AG10803 (cell line): ENCODE measurements at regions not wholly inside any gene's neighbourhood (a gene's known extent, or its start where the extent isn't known, plus 50 kb on each side); places are given as distances from the start of the nearest gene placed in this dataset.

ENCODE experiments used
- DNase-seq: peaks from one replicate; pipeline ENCODE4 v3.0.0; 2010; ENCODE audit warnings: low read depth
- H3K4me3 ChIP-seq: 2 replicates; pipeline ENCODE4 v1.5.1; 2011; ENCODE audit warnings: mild to moderate bottlenecking, low read length, control low read depth
- CTCF ChIP-seq: conservative IDR thresholded peaks from 2 replicates; pipeline ENCODE4 v1.5.1; 2011; ENCODE audit warnings: mild to moderate bottlenecking, low read length, control low read depth, inconsistent platforms

- no peak overlapping the region for H3K4me3 ChIP-seq
- TF ChIP-seq CTCF = no peak
- no peak for DNase-seq
These were observed 201.9 kb upstream of the JAG1 start for GRCh38 chr20:10875653-10876052.

- DNase-seq = peak; percentile 60
- no peak overlapping the region for H3K4me3 ChIP-seq
- TF ChIP-seq CTCF = no peak
These were observed 202.8 kb upstream of the JAG1 start for GRCh38 chr20:10876558-10876957.

GRCh38 chr20:10877342-10877741, 203.5 kb upstream of the JAG1 start:
- peak; percentile 22 for DNase-seq
- TF ChIP-seq CTCF = no peak
- H3K4me3 ChIP-seq = no peak overlapping the region

- TF ChIP-seq CTCF = no peak
- DNase-seq = no peak
- no peak overlapping the region for H3K4me3 ChIP-seq
These were observed 209.4 kb upstream of the JAG1 start for GRCh38 chr20:10883166-10883565.

- no peak for TF ChIP-seq CTCF
- DNase-seq = no peak
- no peak overlapping the region for H3K4me3 ChIP-seq
These were observed 219.5 kb upstream of the JAG1 start for GRCh38 chr20:10893321-10893720.

- no peak for DNase-seq
- no peak for TF ChIP-seq CTCF
These were observed 223.5 kb upstream of the JAG1 start for GRCh38 chr20:10897336-10897735.

GRCh38 chr20:10898552-10898951, 224.8 kb upstream of the JAG1 start:
- H3K4me3 ChIP-seq = no peak overlapping the region
- no peak for TF ChIP-seq CTCF

More at GRCh38 chr20:10897336-10897735, 223.5 kb upstream of the JAG1 start:
- H3K4me3 ChIP-seq = no peak overlapping the region

More at GRCh38 chr20:10898552-10898951, 224.8 kb upstream of the JAG1 start:
- no peak for DNase-seq
